ENCODE measurements at regions not wholly inside any gene's neighbourhood (a gene's known extent, or its start where the extent isn't known, plus 50 kb on each side); places are given as distances from the start of the nearest gene placed in this dataset.

DNA sequence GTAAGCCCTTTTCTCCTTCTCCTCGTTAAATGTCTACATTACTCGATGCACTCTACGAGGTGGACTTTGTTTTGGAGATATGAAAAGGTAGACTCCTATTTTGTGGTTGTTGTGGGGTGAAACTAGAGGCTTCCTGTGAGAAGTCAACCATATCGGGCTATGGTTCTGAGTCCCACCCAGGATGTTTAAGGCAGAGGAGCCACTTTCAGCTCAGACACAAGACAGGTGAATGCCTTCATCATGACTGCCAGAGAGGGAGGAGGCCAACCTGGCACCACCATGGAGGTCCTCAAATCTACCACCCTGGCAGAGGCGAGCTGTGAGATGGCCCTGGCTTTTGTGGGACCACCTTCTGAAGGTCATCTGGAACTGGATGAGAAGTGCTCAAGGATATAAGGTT, 154.4 kb upstream of the KLF3 start:
- TF ChIP-seq CTCF (IDR thresholded peaks at IDR 0.05) = no peak
- TF ChIP-seq POLR2A (IDR thresholded peaks at IDR 0.05) = no peak
- no peak for TF ChIP-seq POLR2AphosphoS5 (IDR thresholded peaks at IDR 0.05)
- TF ChIP-seq EP300 (IDR thresholded peaks at IDR 0.05; ENCODE audit: low read depth) = no peak
